Endothelial cell (in vitro differentiated cells): ENCODE measurements at regions not wholly inside any gene's neighbourhood (a gene's known extent, or its start where the extent isn't known, plus 50 kb on each side); places are given as distances from the start of the nearest gene placed in this dataset.

ENCODE experiments used
- DNase-seq: peaks from one replicate; pipeline ENCODE4 v3.0.0; 2021; ENCODE audit warnings: low spot score
- H3K27ac Mint-ChIP-seq: one replicate; pipeline ENCODE4 v1.8.0; 2021; ENCODE audit warnings: mixed read lengths, inconsistent platforms; ENCODE audit not compliant: unreplicated experiment
- H3K27me3 Mint-ChIP-seq: one replicate; pipeline ENCODE4 v1.8.0; 2021; ENCODE audit warnings: mild to moderate bottlenecking, moderate library complexity, mixed read lengths, inconsistent platforms; ENCODE audit not compliant: unreplicated experiment
- H3K36me3 Mint-ChIP-seq: one replicate; pipeline ENCODE4 v1.8.0; 2021; ENCODE audit warnings: mild to moderate bottlenecking, low read depth, mixed read lengths, inconsistent platforms; ENCODE audit not compliant: unreplicated experiment
- H3K4me1 Mint-ChIP-seq: one replicate; pipeline ENCODE4 v1.8.0; 2021; ENCODE audit warnings: mild to moderate bottlenecking, mixed read lengths, inconsistent platforms; ENCODE audit not compliant: unreplicated experiment
- H3K4me3 Mint-ChIP-seq: one replicate; pipeline ENCODE4 v1.8.0; 2021; ENCODE audit warnings: mild to moderate bottlenecking, mixed read lengths, inconsistent platforms; ENCODE audit not compliant: unreplicated experiment
- H3K9me3 Mint-ChIP-seq: one replicate; pipeline ENCODE4 v1.8.0; 2021; ENCODE audit warnings: mixed read lengths, inconsistent platforms; ENCODE audit not compliant: unreplicated experiment
- CTCF ChIP-seq: fragments of 200-600 bp; sonication (generic); IDR thresholded peaks from one replicate; pipeline ENCODE4 v1.5.0; 2021; ENCODE audit warnings: antibody characterized with exemption; ENCODE audit not compliant: unreplicated experiment

GRCh38 chr2:51219468-51219867 is 187.5 kb upstream of the NRXN1 start:
- Mint-ChIP-seq H3K27me3 (no peaks in the 10 kb centered on the region), H3K27ac (no peak overlapping the region), H3K9me3 (no peaks in the 10 kb centered on the region), H3K36me3 (no peaks in the 10 kb centered on the region), H3K4me1 (peaks cover 24% of the 10 kb centered on the region), H3K4me3 (no peak overlapping the region)
- no peak for DNase-seq
- no peak for TF ChIP-seq CTCF

DNA sequence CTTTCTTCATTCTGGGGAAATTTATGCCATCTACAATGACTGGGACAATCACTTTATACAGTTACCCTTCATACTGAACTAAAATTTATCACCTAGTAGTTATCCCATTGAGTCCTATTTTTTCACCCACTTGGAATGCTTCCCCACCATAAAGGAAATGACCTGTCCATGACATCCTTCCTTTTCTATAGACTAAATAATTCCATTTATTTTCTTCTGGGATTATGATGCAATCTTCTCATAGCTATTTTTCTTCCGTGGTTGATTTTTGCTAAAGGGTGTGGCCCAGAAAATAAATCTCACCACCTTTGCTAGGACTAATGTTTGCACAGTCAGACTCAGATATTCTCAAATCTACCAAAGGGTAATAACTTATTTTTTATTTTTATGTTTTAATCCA is 186.1 kb upstream of the NRXN1 start:
- no peak for TF ChIP-seq CTCF
- Mint-ChIP-seq H3K27ac (no peak overlapping the region), H3K4me3 (no peak overlapping the region), H3K36me3 (no peaks in the 10 kb centered on the region), H3K4me1 (peaks cover 24% of the 10 kb centered on the region), H3K27me3 (no peaks in the 10 kb centered on the region), H3K9me3 (no peaks in the 10 kb centered on the region)
- DNase-seq, result no peak

DNA sequence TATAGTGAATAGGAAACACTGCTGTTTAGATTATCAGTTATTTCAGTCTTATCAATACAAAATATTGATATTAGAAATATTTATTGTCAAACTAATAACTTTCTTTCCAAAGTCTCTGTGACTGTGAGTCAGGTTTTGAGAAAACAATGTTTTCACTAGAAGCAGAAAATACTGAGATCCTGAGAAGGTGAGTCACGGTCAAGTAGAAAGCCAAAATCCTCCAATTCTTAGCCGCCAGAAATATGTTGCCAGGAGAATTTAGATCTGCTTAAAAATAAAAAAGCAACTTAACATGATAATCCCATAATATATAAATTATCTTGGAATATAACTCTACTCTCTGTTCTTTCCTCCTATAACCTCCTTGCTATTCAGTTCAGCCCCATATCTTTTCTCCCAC is 181.9 kb upstream of the NRXN1 start:
- Mint-ChIP-seq H3K36me3 (no peaks in the 10 kb centered on the region), H3K27ac (no peak overlapping the region), H3K4me1 (peaks cover 5% of the 10 kb centered on the region), H3K9me3 (no peaks in the 10 kb centered on the region), H3K4me3 (no peak overlapping the region), H3K27me3 (no peaks in the 10 kb centered on the region)
- DNase-seq, result no peak
- no peak for TF ChIP-seq CTCF

- no peak for DNase-seq
- Mint-ChIP-seq H3K27me3 (no peaks in the 10 kb centered on the region), H3K9me3 (no peaks in the 10 kb centered on the region), H3K4me3 (no peak overlapping the region), H3K4me1 (peaks cover 5% of the 10 kb centered on the region), H3K36me3 (no peaks in the 10 kb centered on the region), H3K27ac (no peak overlapping the region)
- no peak for TF ChIP-seq CTCF
Observed at GRCh38 chr2:51212374-51212773, 180.4 kb upstream of the NRXN1 start.

DNA sequence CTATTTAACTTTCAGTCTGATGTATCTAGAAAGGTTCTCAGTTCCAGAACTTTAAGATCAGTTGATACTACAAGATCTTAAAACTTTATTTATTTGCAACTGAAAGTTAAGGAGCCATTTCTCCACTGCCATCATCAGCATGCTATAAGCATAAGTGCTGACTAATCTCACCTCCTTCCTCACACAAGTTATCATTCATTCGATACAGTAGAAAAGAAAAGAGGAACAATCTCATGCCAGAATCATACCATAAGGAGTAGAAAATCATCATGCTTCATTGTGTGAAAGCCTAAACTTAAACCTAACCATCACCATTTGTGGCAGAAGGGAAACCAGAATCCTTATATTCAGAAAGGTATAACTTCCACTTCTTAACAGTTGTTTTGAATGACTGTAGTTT is 176.6 kb upstream of the NRXN1 start:
- no peaks in the 10 kb centered on the region for H3K27me3 Mint-ChIP-seq
- H3K36me3 Mint-ChIP-seq, result no peaks in the 10 kb centered on the region

More for the DNA sequence above, 176.6 kb upstream of the NRXN1 start:
- TF ChIP-seq CTCF, result no peak
- no peak overlapping the region for H3K4me3 Mint-ChIP-seq
- H3K9me3 Mint-ChIP-seq, result no peaks in the 10 kb centered on the region
- DNase-seq, result no peak
- H3K4me1 Mint-ChIP-seq, result peaks cover 5% of the 10 kb centered on the region
- H3K27ac Mint-ChIP-seq, result no peak overlapping the region
